Astrocyte (in vitro differentiated cells and primary cell): ENCODE measurements at regions not wholly inside any gene's neighbourhood (a gene's known extent, or its start where the extent isn't known, plus 50 kb on each side); places are given as distances from the start of the nearest gene placed in this dataset.

Experiments
- EZH2 ChIP-seq: IDR thresholded peaks from 2 replicates; pipeline ENCODE4 v1.6.1; 2012; ENCODE audit warnings: mild to moderate bottlenecking, low read length, inconsistent platforms; ENCODE audit not compliant: insufficient read depth
- TF ChIP-seq, protein P1 (sequence below): IDR thresholded peaks from 2 replicates; pipeline ENCODE4 v1.5.1; 2011; ENCODE audit warnings: low read depth, mild to moderate bottlenecking, inconsistent platforms, low read length, moderate library complexity; ENCODE audit not compliant: insufficient read depth

DNA sequence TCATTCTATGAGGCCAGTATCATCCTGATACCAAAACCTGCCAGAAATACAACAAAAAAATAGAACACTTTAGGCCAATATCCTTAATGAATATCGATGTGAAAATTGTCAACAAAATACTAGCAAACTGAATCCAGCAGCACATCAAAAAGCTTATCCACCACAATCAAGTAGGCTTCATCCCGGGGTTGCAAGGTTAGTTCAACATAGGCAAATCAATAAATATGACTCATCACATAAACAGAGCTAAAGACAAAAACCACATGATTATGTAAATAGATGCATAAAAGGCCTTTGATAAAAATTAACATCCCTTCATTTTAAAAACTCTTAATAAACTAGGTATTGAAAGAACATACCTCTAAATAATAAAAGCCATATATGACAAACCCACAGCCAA, 403.2 kb upstream of the AZI2 start:
- TF ChIP-seq, protein P1, sequence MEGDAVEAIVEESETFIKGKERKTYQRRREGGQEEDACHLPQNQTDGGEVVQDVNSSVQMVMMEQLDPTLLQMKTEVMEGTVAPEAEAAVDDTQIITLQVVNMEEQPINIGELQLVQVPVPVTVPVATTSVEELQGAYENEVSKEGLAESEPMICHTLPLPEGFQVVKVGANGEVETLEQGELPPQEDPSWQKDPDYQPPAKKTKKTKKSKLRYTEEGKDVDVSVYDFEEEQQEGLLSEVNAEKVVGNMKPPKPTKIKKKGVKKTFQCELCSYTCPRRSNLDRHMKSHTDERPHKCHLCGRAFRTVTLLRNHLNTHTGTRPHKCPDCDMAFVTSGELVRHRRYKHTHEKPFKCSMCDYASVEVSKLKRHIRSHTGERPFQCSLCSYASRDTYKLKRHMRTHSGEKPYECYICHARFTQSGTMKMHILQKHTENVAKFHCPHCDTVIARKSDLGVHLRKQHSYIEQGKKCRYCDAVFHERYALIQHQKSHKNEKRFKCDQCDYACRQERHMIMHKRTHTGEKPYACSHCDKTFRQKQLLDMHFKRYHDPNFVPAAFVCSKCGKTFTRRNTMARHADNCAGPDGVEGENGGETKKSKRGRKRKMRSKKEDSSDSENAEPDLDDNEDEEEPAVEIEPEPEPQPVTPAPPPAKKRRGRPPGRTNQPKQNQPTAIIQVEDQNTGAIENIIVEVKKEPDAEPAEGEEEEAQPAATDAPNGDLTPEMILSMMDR, result no peak
- no peak for TF ChIP-seq EZH2
